ENCODE measurements at regions not wholly inside any gene's neighbourhood (a gene's known extent, or its start where the extent isn't known, plus 50 kb on each side); places are given as distances from the start of the nearest gene placed in this dataset.

- in situ Hi-C loops (cut with HindIII; ENCODE audit: low pct_ligation_motif_present, low pct_unique_long_range_greater_than_20kb, low sequenced_read_pairs): no loop called here
- no peak for DNase-seq
These were observed 626.8 kb upstream of the ZEB2 start for GRCh38 chr2:145146691-145147090.

- no peak for DNase-seq
- in situ Hi-C loops (cut with HindIII; ENCODE audit: low pct_ligation_motif_present, low pct_unique_long_range_greater_than_20kb, low sequenced_read_pairs): no loop called here
These were observed 624.3 kb upstream of the ZEB2 start for GRCh38 chr2:145144131-145144728.

DNA sequence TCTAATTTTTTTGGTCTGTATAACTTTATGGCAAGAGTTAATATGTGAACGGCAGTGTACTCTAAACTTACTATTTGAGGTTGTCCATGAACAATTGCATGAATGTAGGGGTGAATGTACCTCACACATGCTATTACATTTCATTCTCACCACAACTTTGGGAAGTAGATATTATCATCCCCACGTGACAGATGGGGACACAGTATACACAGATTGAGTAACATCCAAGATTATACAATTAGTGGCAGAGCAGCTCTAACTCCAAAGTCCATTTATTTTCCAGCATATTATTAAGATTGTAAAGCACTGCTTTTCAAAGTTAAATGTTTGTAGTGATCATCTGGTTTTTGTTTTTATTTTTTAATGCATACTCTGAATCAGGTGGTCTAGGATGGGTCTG lies 622.1 kb upstream of the ZEB2 start:
- DNase-seq: no peak
- in situ Hi-C loops (cut with HindIII; ENCODE audit: low pct_ligation_motif_present, low pct_unique_long_range_greater_than_20kb, low sequenced_read_pairs): no loop called here

DNA sequence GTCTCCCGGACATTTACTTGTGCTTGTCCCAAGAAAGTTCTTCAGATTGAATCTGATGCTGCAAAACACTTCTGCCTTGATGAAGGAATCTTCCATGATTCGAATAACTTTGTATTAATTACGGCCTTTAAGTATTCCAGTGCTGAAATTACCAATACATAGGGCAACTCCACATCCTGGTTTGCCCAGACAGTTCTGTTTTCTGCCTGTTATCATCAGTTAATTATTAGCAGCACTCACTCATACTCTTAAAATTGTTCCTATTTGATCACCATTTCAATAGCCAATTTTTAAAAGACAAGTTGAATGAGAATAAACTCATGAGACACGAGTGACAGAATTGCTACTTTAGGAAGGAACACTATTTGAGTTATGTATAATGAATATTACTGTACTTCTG lies 620.7 kb upstream of the ZEB2 start:
- in situ Hi-C loops (cut with HindIII; ENCODE audit: low pct_ligation_motif_present, low pct_unique_long_range_greater_than_20kb, low sequenced_read_pairs): no loop called here

DNA sequence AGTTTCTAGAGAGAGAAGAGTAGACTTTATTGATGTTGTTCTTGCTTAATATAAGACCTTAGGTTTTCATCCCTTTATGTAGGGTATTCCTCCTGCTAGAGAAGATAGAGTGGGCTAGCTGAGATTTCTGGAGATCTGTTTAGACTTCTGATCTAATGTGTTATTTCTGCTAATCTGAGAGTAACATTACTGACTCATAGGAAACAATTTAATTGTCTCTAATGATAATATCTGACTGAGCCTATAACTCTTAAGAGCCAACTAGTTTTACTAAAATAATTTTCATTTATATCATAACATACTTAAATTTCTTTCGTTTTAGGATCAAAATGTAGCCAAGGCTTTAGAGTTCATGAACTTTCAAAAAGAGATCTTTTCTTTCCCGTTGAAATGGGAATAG lies 618.7 kb upstream of the ZEB2 start:
- in situ Hi-C loops (cut with HindIII; ENCODE audit: low pct_ligation_motif_present, low pct_unique_long_range_greater_than_20kb, low sequenced_read_pairs): no loop called here
- DNase-seq: no peak

More for the DNA sequence above, 620.7 kb upstream of the ZEB2 start:
- DNase-seq: no peak

- in situ Hi-C loops (cut with HindIII; ENCODE audit: low pct_ligation_motif_present, low pct_unique_long_range_greater_than_20kb, low sequenced_read_pairs): no loop called here
- no peak for DNase-seq
These were observed 618.0 kb upstream of the ZEB2 start for GRCh38 chr2:145137901-145138300.

DNA sequence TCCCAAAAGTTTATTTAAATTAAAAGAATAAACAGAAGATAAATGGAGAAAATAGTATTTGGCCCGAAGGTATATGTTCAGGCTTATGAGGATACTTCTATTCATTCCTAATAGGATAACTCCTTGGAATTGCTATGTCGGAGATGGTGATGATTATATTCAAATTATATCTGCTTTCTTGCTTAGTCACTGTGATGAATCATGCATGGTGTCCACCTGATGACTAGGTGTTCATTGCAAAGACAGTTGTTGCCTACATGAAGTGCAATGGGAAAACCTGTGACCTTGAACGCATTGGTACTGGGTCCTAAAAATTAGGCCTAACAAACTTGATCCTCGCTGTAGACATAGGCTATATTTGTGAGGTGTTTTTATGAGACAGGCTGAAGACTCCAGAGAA lies 617.3 kb upstream of the ZEB2 start:
- no peak for DNase-seq
- in situ Hi-C loops (cut with HindIII; ENCODE audit: low pct_ligation_motif_present, low pct_unique_long_range_greater_than_20kb, low sequenced_read_pairs): no loop called here

GRCh38 chr2:145136702-145137101 lies 616.8 kb upstream of the ZEB2 start:
- DNase-seq: no peak
- in situ Hi-C loops (cut with HindIII; ENCODE audit: low pct_ligation_motif_present, low pct_unique_long_range_greater_than_20kb, low sequenced_read_pairs): no loop called here

DNA sequence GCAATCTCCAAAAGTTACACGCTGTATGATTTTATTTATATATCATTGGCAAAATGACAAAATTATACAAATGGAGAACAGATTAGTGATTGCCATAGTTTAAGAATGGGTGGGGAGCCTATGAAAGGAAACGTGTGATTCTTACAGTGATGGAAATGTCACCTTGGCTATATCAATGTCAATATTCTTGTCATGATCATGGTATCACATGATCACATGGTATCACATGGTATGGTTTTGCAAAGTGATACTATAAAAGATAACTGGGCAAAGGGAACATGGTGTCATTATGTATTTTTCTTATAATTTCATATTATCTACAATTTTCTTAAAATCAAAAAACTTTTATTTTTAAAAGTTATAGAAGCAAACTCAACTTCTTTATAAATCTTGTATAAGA lies 606.2 kb upstream of the ZEB2 start:
- in situ Hi-C loops (cut with HindIII; ENCODE audit: low pct_ligation_motif_present, low pct_unique_long_range_greater_than_20kb, low sequenced_read_pairs): no loop called here
- DNase-seq: no peak

DNA sequence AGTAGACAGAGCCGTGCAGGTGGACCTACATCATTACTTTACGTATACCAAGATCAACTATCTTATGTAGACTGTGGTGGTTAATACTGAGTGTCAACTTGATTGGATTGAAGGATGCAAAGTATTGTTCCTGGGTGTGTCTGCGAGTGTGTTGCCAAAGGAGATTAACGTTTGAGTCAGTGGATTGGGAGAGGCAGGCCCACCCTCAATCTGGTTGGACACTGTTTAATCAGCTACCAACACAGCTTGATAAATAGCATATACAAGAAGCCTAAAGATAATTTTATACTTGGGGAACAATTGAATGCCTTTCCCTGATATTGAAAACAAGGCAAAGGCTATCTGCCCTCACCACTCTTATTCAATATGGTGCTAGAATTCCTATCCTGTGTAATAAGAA lies 604.2 kb upstream of the ZEB2 start:
- in situ Hi-C loops (cut with HindIII; ENCODE audit: low pct_ligation_motif_present, low pct_unique_long_range_greater_than_20kb, low sequenced_read_pairs): no loop called here

GRCh38 chr2:145123606-145124005 lies 603.7 kb upstream of the ZEB2 start:
- in situ Hi-C loops (cut with HindIII; ENCODE audit: low pct_ligation_motif_present, low pct_unique_long_range_greater_than_20kb, low sequenced_read_pairs): no loop called here
- DNase-seq: no peak

More for the DNA sequence above, 604.2 kb upstream of the ZEB2 start:
- no peak for DNase-seq

- DNase-seq: no peak
- in situ Hi-C loops (cut with HindIII; ENCODE audit: low pct_ligation_motif_present, low pct_unique_long_range_greater_than_20kb, low sequenced_read_pairs): no loop called here
These were observed 599.3 kb upstream of the ZEB2 start for GRCh38 chr2:145119225-145119624.

GRCh38 chr2:145116834-145117725 lies 597.2 kb upstream of the ZEB2 start:
- DNase-seq: no peak
- in situ Hi-C loops (cut with HindIII; ENCODE audit: low pct_ligation_motif_present, low pct_unique_long_range_greater_than_20kb, low sequenced_read_pairs): no loop called here

- DNase-seq: no peak
These were observed 596.1 kb upstream of the ZEB2 start for GRCh38 chr2:145116056-145116455.

GRCh38 chr2:145114726-145115125 lies 594.8 kb upstream of the ZEB2 start:
- DNase-seq: no peak
- in situ Hi-C loops (cut with HindIII; ENCODE audit: low pct_ligation_motif_present, low pct_unique_long_range_greater_than_20kb, low sequenced_read_pairs): no loop called here

More at GRCh38 chr2:145116056-145116455, 596.1 kb upstream of the ZEB2 start:
- in situ Hi-C loops (cut with HindIII; ENCODE audit: low pct_ligation_motif_present, low pct_unique_long_range_greater_than_20kb, low sequenced_read_pairs): no loop called here

- in situ Hi-C loops (cut with HindIII; ENCODE audit: low pct_ligation_motif_present, low pct_unique_long_range_greater_than_20kb, low sequenced_read_pairs): no loop called here
- no peak for DNase-seq
These were observed 592.5 kb upstream of the ZEB2 start for GRCh38 chr2:145112467-145112866.

- peak; percentile 25 for DNase-seq
- in situ Hi-C loops (cut with HindIII; ENCODE audit: low pct_ligation_motif_present, low pct_unique_long_range_greater_than_20kb, low sequenced_read_pairs): no loop called here
These were observed 590.9 kb upstream of the ZEB2 start for GRCh38 chr2:145110668-145111356.

DNA sequence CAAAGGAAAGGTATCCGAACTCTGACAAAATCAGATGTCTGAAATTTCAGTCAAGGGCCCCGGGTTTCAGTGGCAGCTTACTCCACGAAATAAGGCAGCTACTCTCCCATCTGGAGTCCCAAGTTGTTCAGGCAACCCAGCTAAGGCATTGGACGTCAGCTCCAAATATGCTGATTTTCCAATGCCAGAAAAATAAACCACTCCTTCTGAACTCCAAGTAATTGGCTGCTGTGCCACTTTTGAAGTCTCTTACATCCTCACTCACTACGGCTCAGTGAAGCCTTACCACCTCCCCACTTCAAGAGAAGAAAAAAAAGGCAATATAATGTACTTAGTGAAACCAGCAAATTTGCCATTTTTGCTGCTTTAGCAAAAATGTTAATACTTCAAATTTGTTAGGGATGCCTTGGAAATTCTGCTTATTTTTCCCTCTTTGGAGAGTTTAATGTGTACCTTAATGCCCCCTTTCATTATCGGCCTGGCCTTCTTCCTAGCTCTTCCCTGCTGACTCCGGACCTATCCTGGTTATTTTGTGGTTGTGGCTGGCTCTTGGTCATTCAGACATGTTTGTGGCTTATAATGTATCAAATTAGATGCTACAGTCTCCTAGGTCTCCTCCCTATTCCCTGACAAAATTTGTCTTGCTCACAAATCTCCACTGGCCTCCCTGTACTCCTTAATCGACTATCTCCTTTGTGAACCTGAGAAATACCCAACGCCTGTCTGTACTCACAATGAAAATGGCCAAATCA lies 589.2 kb upstream of the ZEB2 start:
- in situ Hi-C loops (cut with HindIII; ENCODE audit: low pct_ligation_motif_present, low pct_unique_long_range_greater_than_20kb, low sequenced_read_pairs): no loop called here
- DNase-seq: no peak

- in situ Hi-C loops (cut with HindIII; ENCODE audit: low pct_ligation_motif_present, low pct_unique_long_range_greater_than_20kb, low sequenced_read_pairs): no loop called here
- DNase-seq: no peak
These were observed 588.5 kb upstream of the ZEB2 start for GRCh38 chr2:145108361-145108778.
